K562 (cell line): ENCODE measurements at regions not wholly inside any gene's neighbourhood (a gene's known extent, or its start where the extent isn't known, plus 50 kb on each side); places are given as distances from the start of the nearest gene placed in this dataset.
A peak's percentile ranks its signal among the peaks of the same experiment; 100 is the strongest.

Experiments used
- ATAC-seq: fragments of 200-7000 bp; cut with Tn5 transposase; 3 replicates; pipeline ENCODE4 v1.9.1; 2020; ENCODE audit warnings: moderate library complexity
- BruUV-seq: library from RNA; stranded (reverse); fragments of 400-500 nt; replicated peaks from 2 replicates; lab custom pipeline; 2021; lab: Mats Ljungman, UMichigan
- CTCF ChIA-PET: fragments of 300-600 bp; formaldehyde crosslinking; extraction: SDS; loops from one replicate; lab custom pipeline; 2021; ENCODE audit warnings: low intra/inter-chr PET ratio; lab: Yijun Ruan, JAX
- POLR2A ChIA-PET: fragments of 300-600, 350-650 bp; sonication (Branson Sonifier 250); formaldehyde crosslinking; extraction: SDS; loops from one replicate; lab custom pipeline; 2021; ENCODE audit warnings: antibody characterized with exemption, inconsistent platforms; lab: Yijun Ruan, JAX
- DNase-seq, 4 experiments: peaks; one replicate each; pipeline versions ENCODE4 v3.0.0 to v3.0.0-alpha.2; 2011 to 2018; ENCODE audit warnings: low spot score in 3 of 4, mixed read lengths in 3 of 4; ENCODE audit errors: extremely low read depth in 1 of 4
- FAIRE-seq: peaks from 2 replicates; lab custom pipeline; 2011; peaks lifted over from hg19 to GRCh38; lab: Jason Lieb, UNC
- H2AFZ ChIP-seq: 2 replicates; pipeline ENCODE4 v1.6.0; 2011; ENCODE audit warnings: low read depth, low read length, control low read depth, inconsistent platforms
- H3K27ac ChIP-seq: fragments of 200-600 bp; 3 replicates; pipeline ENCODE4 v1.8.0; 2011; ENCODE audit warnings: low read depth, mild to moderate bottlenecking, control low read depth, inconsistent platforms, low read length, moderate library complexity, mixed read lengths; ENCODE audit errors: extremely low read depth
- H3K27me3 ChIP-seq, 2 experiments: fragments of 300-600 bp in 1 of 2; 2 replicates in 1 of 2; 3 replicates in 1 of 2; pipeline versions ENCODE4 v1.6.0 to v1.8.0; 2011; ENCODE audit warnings: inconsistent platforms in 2 of 2, low read length in 2 of 2, mild to moderate bottlenecking in 1 of 2, mixed read lengths in 1 of 2, moderate library complexity in 1 of 2; ENCODE audit not compliant: control insufficient read depth in 2 of 2, insufficient read depth in 2 of 2
- H3K36me3 ChIP-seq: fragments of 300-600 bp; 3 replicates; pipeline ENCODE4 v1.8.0; 2011; ENCODE audit warnings: mild to moderate bottlenecking, low read length, inconsistent platforms; ENCODE audit not compliant: control insufficient read depth, insufficient read depth
- H3K4me1 ChIP-seq, 2 experiments: fragments of 200-600 bp in 1 of 2; replicated peaks in 1 of 2; 2 replicates in 1 of 2; 3 replicates in 1 of 2; pipeline versions ENCODE4 v1.5.1 to v1.8.0; 2011; ENCODE audit warnings: inconsistent platforms in 2 of 2, low read length in 2 of 2, mild to moderate bottlenecking in 1 of 2, mixed read lengths in 1 of 2, moderate library complexity in 1 of 2; ENCODE audit not compliant: control insufficient read depth in 2 of 2, insufficient read depth in 2 of 2
- H3K4me2 ChIP-seq: 2 replicates; pipeline ENCODE4 v1.6.1; 2011; ENCODE audit warnings: low read length, control low read depth, inconsistent platforms, mixed read lengths; ENCODE audit not compliant: insufficient read depth
- H3K4me3 ChIP-seq: fragments of 200-600 bp; sonication (generic), shearing (Covaris generic); 2 replicates; pipeline ENCODE4 v1.5.1; 2016; ENCODE audit warnings: control low read depth, inconsistent platforms
- H3K79me2 ChIP-seq: fragments of 200-600 bp; 3 replicates; pipeline ENCODE4 v1.8.0; 2011; ENCODE audit warnings: low read length, inconsistent platforms; ENCODE audit not compliant: control insufficient read depth, insufficient read depth
- H3K9ac ChIP-seq, 2 experiments: 2 replicates each; pipeline versions ENCODE4 v1.6.0 to v1.6.1; 2011; ENCODE audit warnings: low read depth in 2 of 2, low read length in 2 of 2, control low read depth in 1 of 2, inconsistent platforms in 1 of 2, mild to moderate bottlenecking in 1 of 2, mixed read lengths in 1 of 2; ENCODE audit not compliant: insufficient read depth in 1 of 2
- H3K9me1 ChIP-seq: one replicate; pipeline ENCODE4 v1.6.0; 2011; ENCODE audit warnings: inconsistent platforms, mild to moderate bottlenecking, low read length, moderate library complexity; ENCODE audit not compliant: control insufficient read depth, insufficient read depth
- H3K9me3 ChIP-seq: replicated peaks from 2 replicates; pipeline ENCODE4 v1.5.1; 2011; ENCODE audit warnings: low read depth, low read length, inconsistent platforms; ENCODE audit not compliant: control insufficient read depth, insufficient read depth
- H4K20me1 ChIP-seq: replicated peaks from 2 replicates; pipeline ENCODE4 v1.6.1; 2011; ENCODE audit warnings: low read length, inconsistent platforms, mixed read lengths; ENCODE audit not compliant: control insufficient read depth, insufficient read depth
- BRCA1 ChIP-seq, 2 experiments: fragments of 450-650 bp in 1 of 2; sonication (generic) in 1 of 2; formaldehyde crosslinking in 1 of 2; IDR thresholded peaks; 2 replicates each; pipeline versions ENCODE4 v1.5.0 to v1.6.1; 2017 to 2020; ENCODE audit warnings: mild to moderate bottlenecking in 1 of 2, missing genetic modification reagents in 1 of 2
- ELK3 ChIP-seq: fragments of 450-650 bp; formaldehyde crosslinking; IDR thresholded peaks from 2 replicates; pipeline ENCODE4 v1.4.0; 2020; ENCODE audit warnings: mild to moderate bottlenecking
- ETS1 ChIP-seq: conservative IDR thresholded peaks from 2 replicates; pipeline ENCODE4 v1.6.1; 2011; ENCODE audit warnings: low read depth, mild to moderate bottlenecking, low read length; ENCODE audit not compliant: control insufficient read depth
- HNRNPL ChIP-seq: fragments of 200-400 bp; formaldehyde crosslinking; IDR thresholded peaks from 2 replicates; pipeline ENCODE4 v1.6.1; 2017; ENCODE audit warnings: low read depth, mild to moderate bottlenecking, low read length
- HOMEZ ChIP-seq: fragments of 250-450 bp; sonication (Bioruptor Pico); IDR thresholded peaks from 2 replicates; pipeline ENCODE4 v1.4.0; 2020; ENCODE audit warnings: mild to moderate bottlenecking, moderate library complexity
- NR2C2 ChIP-seq, 2 experiments: fragments of 200-800 bp in 1 of 2; sonication (Bioruptor generic) in 1 of 2; sonication (generic) in 1 of 2; formaldehyde crosslinking in 1 of 2; IDR thresholded peaks; 2 replicates each; pipeline versions ENCODE4 v1.6.1 to v1.8.0; 2016 to 2022; ENCODE audit warnings: mild to moderate bottlenecking in 1 of 2, missing compliant biosample characterization in 1 of 2, missing genetic modification characterization in 1 of 2, missing genetic modification reagents in 1 of 2
- SMARCA5 ChIP-seq: fragments of 450-650 bp; IDR thresholded peaks from 2 replicates; pipeline ENCODE4 v1.6.1; 2016
- TCF3 ChIP-seq: sonication (generic); formaldehyde crosslinking; IDR thresholded peaks from 2 replicates; pipeline ENCODE4 v1.4.0; 2020; ENCODE audit warnings: mild to moderate bottlenecking, missing genetic modification reagents
- WHSC1 ChIP-seq: IDR thresholded peaks from one replicate; pipeline ENCODE4 v1.6.1; 2012; ENCODE audit warnings: low read length, control low read depth, inconsistent platforms
- ZNF518B ChIP-seq: fragments of 250-450 bp; sonication (Bioruptor Pico); IDR thresholded peaks from 2 replicates; pipeline ENCODE4 v1.5.0; 2021; ENCODE audit warnings: mild to moderate bottlenecking, moderate library complexity
- ZNF586 ChIP-seq: fragments of 450-650 bp; formaldehyde crosslinking; conservative IDR thresholded peaks from 2 replicates; pipeline ENCODE4 v1.4.0; 2020; ENCODE audit warnings: mild to moderate bottlenecking, moderate library complexity
- WGBS: fragments of 100-300 bp; shearing (Covaris generic); methylation state at CpG from one replicate; pipeline ENCODE4 v1.1.6; 2016; ENCODE audit warnings: low coverage, mixed read lengths; ENCODE audit not compliant: insufficient coverage; ENCODE audit errors: missing lambda C conversion rate; 5-methylcytosine and 5-hydroxymethylcytosine counted together
- in situ Hi-C: fragments of 300-500 bp; cut with MboI; formaldehyde crosslinking; loops from 4 replicates; pipeline ENCODE4 v1.15.0; 2018; ENCODE audit warnings: inconsistent platforms, mixed read lengths
- intact Hi-C: fragments of 100-400 bp; cut with micrococcal nuclease; formaldehyde crosslinking; loops from 2 replicates; pipeline ENCODE4 v1.14.2; 2022

- TF ChIP-seq BRCA1 (IDR thresholded peaks at IDR 0.05) (no peak), BRCA1 (CRISPR knock-in tag; IDR thresholded peaks at IDR 0.05) (no peak)
Measured at GRCh38 chr2:64932116-64932370, 57.2 kb upstream of the SLC1A4 start (continued).

- FAIRE-seq: no peak
- ATAC-seq: no peak
- Histone ChIP-seq H3K9ac (no peak overlapping the region), H2AFZ (no peak overlapping the region), H3K4me3 (no peak overlapping the region), H3K9me1 (no peaks in the 10 kb centered on the region), H4K20me1 (no peaks in the 10 kb centered on the region), H3K27ac (no peak overlapping the region), H3K9me3 (0 out of 2 replicates have a peak, but pooled peaks cover 2% of the 10 kb centered on the region), H3K4me1 (no peaks in the 10 kb centered on the region; a peak in 1 of 5 replicates), H3K27me3 (peaks cover 13 to 27% of the 10 kb centered on the region in 2 experiments), H3K4me2 (no peak overlapping the region), H3K36me3 (no peaks in the 10 kb centered on the region), H3K79me2 (no peaks in the 10 kb centered on the region)
- ChIA-PET POLR2A (interaction anchor here (0.6 to 0.7 kb wide), 3 partner anchors 15 to 649 kb away, joined by 3 read pairs; no protein-coding TSS in a partner anchor), CTCF (no interaction called here)
- in situ Hi-C loops (no loop called here), intact Hi-C loops (no loop called here)
- BruUV-seq: no TSS peak
- no peak for DNase-seq
- WGBS: 1% methylated on average over 9 of the region's 9 CpGs
- TF ChIP-seq HNRNPL (no peak), TCF3 (0 out of 2 replicates have a peak, but pooled peaks have one; percentile 12), WHSC1 (no peak), HOMEZ (no peak), ZNF586 (no peak), ETS1 (no peak), SMARCA5 (no peak), ZNF518B (CRISPR knock-in tag) (no peak), ELK3 (no peak), NR2C2 (CRISPR knock-in tag; IDR thresholded peaks at IDR 0.05) (no peak), NR2C2 (tag; IDR thresholded peaks at IDR 0.05) (peak; percentile 20; the same call in 1 of the 2 replicates)
Measured at GRCh38 chr2:64932371-64933216, 56.6 kb upstream of the SLC1A4 start.
